H1 (cell line): ENCODE measurements at regions not wholly inside any gene's neighbourhood (a gene's known extent, or its start where the extent isn't known, plus 50 kb on each side); places are given as distances from the start of the nearest gene placed in this dataset.

ENCODE experiments used
- CTCF ChIA-PET: fragments of 300-600 bp; sonication (Branson Sonifier 250); formaldehyde crosslinking; loops from one replicate; lab custom pipeline; 2021; ENCODE audit not compliant: partially characterized antibody; lab: Charles Lee
- POLR2A ChIA-PET: fragments of 300-600 bp; sonication (Branson Sonifier 250); formaldehyde crosslinking; loops from one replicate; lab custom pipeline; 2021; ENCODE audit warnings: inconsistent platforms; ENCODE audit not compliant: partially characterized antibody; lab: Charles Lee
- DNase-seq, 2 experiments: peaks; one replicate each; pipeline versions ENCODE4 v3.0.0 to v3.0.0-alpha.2; 2010 to 2022; ENCODE audit warnings: low spot score in 2 of 2, low read depth in 1 of 2, mixed read lengths in 1 of 2
- FAIRE-seq: peaks from 2 replicates; lab custom pipeline; 2011; peaks lifted over from hg19 to GRCh38; lab: Jason Lieb, UNC
- H2AFZ ChIP-seq: 2 replicates; pipeline ENCODE4 v1.8.1; 2012; ENCODE audit warnings: low read length, inconsistent platforms
- H2AK5ac ChIP-seq: 2 replicates; pipeline ENCODE4 v1.6.1; 2013; ENCODE audit warnings: low read depth, low read length
- H2BK120ac ChIP-seq: replicated peaks from 2 replicates; pipeline ENCODE3; 2013; ENCODE audit warnings: low read depth, low read length, inconsistent platforms
- H2BK12ac ChIP-seq: 2 replicates; pipeline ENCODE4 v1.6.1; 2013; ENCODE audit warnings: low read depth, low read length
- H2BK15ac ChIP-seq: 2 replicates; pipeline ENCODE4 v1.6.1; 2013; ENCODE audit warnings: low read length
- H2BK20ac ChIP-seq: 2 replicates; pipeline ENCODE4 v1.6.1; 2013; ENCODE audit warnings: low read length
- H2BK5ac ChIP-seq: 2 replicates; pipeline ENCODE4 v1.6.1; 2013; ENCODE audit warnings: low read depth, low read length
- H3K14ac ChIP-seq: 2 replicates; pipeline ENCODE4 v1.6.1; 2013; ENCODE audit warnings: inconsistent platforms; ENCODE audit not compliant: insufficient read length
- H3K18ac ChIP-seq: 2 replicates; pipeline ENCODE4 v1.6.1; 2013; ENCODE audit warnings: low read length; ENCODE audit errors: extremely low read depth
- H3K23ac ChIP-seq: 2 replicates; pipeline ENCODE4 v1.6.1; 2013; ENCODE audit warnings: inconsistent platforms; ENCODE audit not compliant: insufficient read length
- H3K23me2 ChIP-seq: 2 replicates; pipeline ENCODE4 v1.6.1; 2013; ENCODE audit warnings: low read depth, low read length
- H3K27ac ChIP-seq: 2 replicates; pipeline ENCODE4 v1.6.1; 2011; ENCODE audit warnings: low read depth, low read length, inconsistent platforms
- H3K27me3 ChIP-seq, 4 experiments: replicated peaks in 1 of 4; 1 replicate in 1 of 4; 2 replicates in 3 of 4; pipeline versions ENCODE4 v1.6.1 to v1.8.1; 2011 to 2013; ENCODE audit warnings: low read length in 3 of 4, mild to moderate bottlenecking in 3 of 4, inconsistent platforms in 2 of 4, mixed read lengths in 2 of 4, moderate library complexity in 1 of 4; ENCODE audit not compliant: control insufficient read depth in 3 of 4, insufficient read depth in 3 of 4; ENCODE audit errors: extremely low read depth in 1 of 4
- H3K36me3 ChIP-seq, 4 experiments: 2 replicates each; pipeline versions ENCODE4 v1.6.1 to v1.8.1; 2011 to 2013; ENCODE audit warnings: mild to moderate bottlenecking in 4 of 4, low read length in 3 of 4, moderate library complexity in 2 of 4, control low read depth in 1 of 4, inconsistent platforms in 1 of 4; ENCODE audit not compliant: insufficient read depth in 4 of 4, control insufficient read depth in 2 of 4
- H3K4ac ChIP-seq: replicated peaks from 2 replicates; pipeline ENCODE3; 2013; ENCODE audit warnings: low read length, low read depth, mixed read lengths, inconsistent platforms; ENCODE audit not compliant: insufficient read length
- H3K4me1 ChIP-seq, 4 experiments: replicated peaks in 1 of 4; 1 replicate in 1 of 4; 2 replicates in 3 of 4; pipeline versions ENCODE4 v1.6.1 to v1.8.1; 2011 to 2013; ENCODE audit warnings: low read length in 3 of 4, inconsistent platforms in 2 of 4, mixed read lengths in 1 of 4; ENCODE audit not compliant: insufficient read depth in 4 of 4, control insufficient read depth in 3 of 4
- H3K4me2 ChIP-seq, 2 experiments: 2 replicates each; pipeline versions ENCODE4 v1.6.1 to v1.8.1; 2011 to 2013; ENCODE audit warnings: low read depth in 2 of 2, low read length in 2 of 2, control low read depth in 1 of 2, inconsistent platforms in 1 of 2, mild to moderate bottlenecking in 1 of 2; ENCODE audit not compliant: insufficient read depth in 1 of 2
- H3K4me3 ChIP-seq, 4 experiments: fragments of 200-600, 300-600 bp in 1 of 4; sonication (generic), shearing (Covaris generic), sonication (Bioruptor Twin) in 1 of 4; 2 replicates each; pipeline versions ENCODE4 v1.5.1 to v1.8.1; 2011 to 2016; ENCODE audit warnings: low read length in 4 of 4, low read depth in 3 of 4, control low read depth in 2 of 4, inconsistent platforms in 2 of 4, mild to moderate bottlenecking in 2 of 4, mixed read lengths in 1 of 4, moderate library complexity in 1 of 4; ENCODE audit not compliant: insufficient read depth in 2 of 4; ENCODE audit errors: extremely low read depth in 1 of 4
- H3K56ac ChIP-seq: replicated peaks from 2 replicates; pipeline ENCODE3; 2013; ENCODE audit warnings: low read depth, mild to moderate bottlenecking, mixed read lengths, low read length, inconsistent platforms; ENCODE audit not compliant: insufficient read length
- H3K79me1 ChIP-seq: 2 replicates; pipeline ENCODE4 v1.6.1; 2013; ENCODE audit warnings: low read depth, low read length, control low read depth
- H3K79me2 ChIP-seq, 2 experiments: 2 replicates each; pipeline versions ENCODE4 v1.6.1 to v1.8.1; 2012 to 2013; ENCODE audit warnings: low read length in 2 of 2, mild to moderate bottlenecking in 2 of 2, inconsistent platforms in 1 of 2; ENCODE audit not compliant: insufficient read depth in 2 of 2, control insufficient read depth in 1 of 2
- H3K9ac ChIP-seq, 4 experiments: replicated peaks in 1 of 4; 1 replicate in 1 of 4; 2 replicates in 3 of 4; pipeline versions ENCODE4 v1.6.1 to v1.8.1; 2011 to 2013; ENCODE audit warnings: low read depth in 3 of 4, low read length in 3 of 4, control low read depth in 2 of 4, mild to moderate bottlenecking in 2 of 4, moderate library complexity in 2 of 4, inconsistent platforms in 1 of 4; ENCODE audit errors: extremely low read depth in 1 of 4
- H3K9me3 ChIP-seq, 2 experiments: 2 replicates each; pipeline versions ENCODE4 v1.6.1 to v1.8.1; 2012 to 2013; ENCODE audit warnings: mild to moderate bottlenecking in 2 of 2, moderate library complexity in 2 of 2, control low read depth in 1 of 2, inconsistent platforms in 1 of 2, low read depth in 1 of 2, low read length in 1 of 2, mixed read lengths in 1 of 2; ENCODE audit not compliant: insufficient read depth in 2 of 2
- H4K20me1 ChIP-seq, 2 experiments: replicated peaks in 1 of 2; 2 replicates each; pipeline versions ENCODE3 to v1.8.1; 2011 to 2013; ENCODE audit warnings: inconsistent platforms in 2 of 2, low read length in 2 of 2, mild to moderate bottlenecking in 1 of 2; ENCODE audit not compliant: insufficient read depth in 2 of 2, control insufficient read depth in 1 of 2
- H4K5ac ChIP-seq: 2 replicates; pipeline ENCODE4 v1.6.1; 2013; ENCODE audit warnings: low read length, low read depth, mixed read lengths, inconsistent platforms; ENCODE audit not compliant: insufficient read length
- H4K8ac ChIP-seq: 2 replicates; pipeline ENCODE4 v1.8.0; 2013; ENCODE audit warnings: mild to moderate bottlenecking, moderate library complexity, low read length, inconsistent platforms; ENCODE audit not compliant: insufficient read depth; ENCODE audit errors: extremely low read depth
- H4K91ac ChIP-seq: replicated peaks from 2 replicates; pipeline ENCODE3; 2013; ENCODE audit warnings: low read length, mixed read lengths, inconsistent platforms; ENCODE audit not compliant: insufficient read length
- CHD2 ChIP-seq: IDR thresholded peaks from 2 replicates; pipeline ENCODE4 v1.6.1; 2012; ENCODE audit warnings: low read length, improper control_type of control experiment
- EGR1 ChIP-seq: IDR thresholded peaks from 2 replicates; pipeline ENCODE4 v1.6.1; 2011; ENCODE audit warnings: low read depth, low read length, borderline replicate concordance
- HDAC6 ChIP-seq: IDR thresholded peaks from one replicate; pipeline ENCODE4 v1.7.1; 2012; ENCODE audit warnings: low read depth, mild to moderate bottlenecking, inconsistent platforms, low read length, moderate library complexity
- KDM5A ChIP-seq: fragments of 200-600 bp; IDR thresholded peaks from 2 replicates; pipeline ENCODE4 v1.7.1; 2012; ENCODE audit warnings: mild to moderate bottlenecking, low read length, inconsistent platforms, mixed read lengths
- PHF8 ChIP-seq: fragments of 200-600 bp; sonication (generic); conservative IDR thresholded peaks from 2 replicates; pipeline ENCODE4 v1.7.1; 2012; ENCODE audit warnings: low read depth, mild to moderate bottlenecking, inconsistent platforms, low read length, moderate library complexity
- RNF2 ChIP-seq: fragments of 200-900, 300-1000 bp; sonication (generic); IDR thresholded peaks from 2 replicates; pipeline ENCODE4 v1.7.1; 2016; ENCODE audit warnings: borderline replicate concordance, low read depth, mild to moderate bottlenecking, antibody characterized with exemption, low read length; ENCODE audit not compliant: poor library complexity, severe bottlenecking; ENCODE audit errors: missing control alignments
- SAP30 ChIP-seq: fragments of 300-600 bp; sonication (generic); IDR thresholded peaks from 2 replicates; pipeline ENCODE4 v1.7.1; 2012; ENCODE audit warnings: low read length, moderate library complexity, mild to moderate bottlenecking, inconsistent platforms; ENCODE audit not compliant: insufficient read depth, insufficient replicate concordance
- SIRT6 ChIP-seq: IDR thresholded peaks from one replicate; pipeline ENCODE4 v1.7.1; 2012; ENCODE audit warnings: low read length, inconsistent platforms
- SRF ChIP-seq: IDR thresholded peaks from 2 replicates; pipeline ENCODE4 v1.6.1; 2011; ENCODE audit warnings: mild to moderate bottlenecking, low read depth, low read length, moderate library complexity
- WGBS, 2 experiments: shearing (Covaris generic) in 1 of 2; methylation state at CpG; one replicate each; pipeline versions ENCODE4 v1.1.6 to v1.1.7; 2013 to 2015; ENCODE audit warnings: low lambda C conversion rate in 2 of 2, mixed read lengths in 2 of 2, inconsistent platforms in 1 of 2, low coverage in 1 of 2, missing lambda C conversion rate in 1 of 2; ENCODE audit not compliant: insufficient replicate concordance in 2 of 2, insufficient coverage in 1 of 2, insufficient read length in 1 of 2; ENCODE audit errors: extremely low coverage in 1 of 2, missing lambda C conversion rate in 1 of 2; 5-methylcytosine and 5-hydroxymethylcytosine counted together
- TF ChIP-seq, protein P1 (sequence below): IDR thresholded peaks from 2 replicates; pipeline ENCODE4 v1.6.1; 2012; ENCODE audit warnings: inconsistent platforms
- TF ChIP-seq, protein P2 (sequence below): IDR thresholded peaks from 2 replicates; pipeline ENCODE4 v1.6.1; 2012; ENCODE audit warnings: low read length, inconsistent platforms

GRCh38 chrY:20929691-20930342, 173.9 kb downstream of the RPS4Y2 start:
- FAIRE-seq: no peak

More at GRCh38 chrY:20929691-20930342, 173.9 kb downstream of the RPS4Y2 start:
- H3K27ac ChIP-seq: no peak overlapping the region
- no peak overlapping the region for H4K8ac ChIP-seq
- no peaks in the 10 kb centered on the region for H4K20me1 ChIP-seq
- ChIA-PET POLR2A (no interaction called here), CTCF (no interaction called here)
- no peak overlapping the region for H2BK20ac ChIP-seq
- no peak overlapping the region for H3K9ac ChIP-seq
- no peak overlapping the region for H2BK120ac ChIP-seq
- no peaks in the 10 kb centered on the region for H3K36me3 ChIP-seq
- no peak overlapping the region for H2AK5ac ChIP-seq
- no peak overlapping the region for H3K18ac ChIP-seq
- no peak overlapping the region for H3K56ac ChIP-seq
- no peak overlapping the region for H2AFZ ChIP-seq
- H4K91ac ChIP-seq: no peak overlapping the region
- WGBS, 2 experiments: 78% methylated on average over 3 of the region's 6 CpGs; no CpG with 5 or more reads in 1 of the 2 experiments
- peaks cover 5 to 19% of the 10 kb centered on the region in 2 experiments; a peak in 3 of 4 replicates for H3K9me3 ChIP-seq
- H4K5ac ChIP-seq: no peak overlapping the region
- no peak for DNase-seq
- no peaks in the 10 kb centered on the region for H3K4me1 ChIP-seq
- no peaks in the 10 kb centered on the region for H3K79me1 ChIP-seq
- no peak overlapping the region for H2BK12ac ChIP-seq
- no peak overlapping the region for H3K23ac ChIP-seq
- no peak overlapping the region for H3K4me2 ChIP-seq
- no peaks in the 10 kb centered on the region for H3K79me2 ChIP-seq
- no peak overlapping the region for H2BK5ac ChIP-seq
- no peak overlapping the region for H3K4me3 ChIP-seq
- H3K23me2 ChIP-seq: no peaks in the 10 kb centered on the region
- no peak overlapping the region for H3K4ac ChIP-seq
- TF ChIP-seq, protein P1, sequence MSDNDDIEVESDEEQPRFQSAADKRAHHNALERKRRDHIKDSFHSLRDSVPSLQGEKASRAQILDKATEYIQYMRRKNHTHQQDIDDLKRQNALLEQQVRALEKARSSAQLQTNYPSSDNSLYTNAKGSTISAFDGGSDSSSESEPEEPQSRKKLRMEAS: no peak
- no peak for TF ChIP-seq CHD2
- TF ChIP-seq HDAC6: no peak
- TF ChIP-seq, protein P2, sequence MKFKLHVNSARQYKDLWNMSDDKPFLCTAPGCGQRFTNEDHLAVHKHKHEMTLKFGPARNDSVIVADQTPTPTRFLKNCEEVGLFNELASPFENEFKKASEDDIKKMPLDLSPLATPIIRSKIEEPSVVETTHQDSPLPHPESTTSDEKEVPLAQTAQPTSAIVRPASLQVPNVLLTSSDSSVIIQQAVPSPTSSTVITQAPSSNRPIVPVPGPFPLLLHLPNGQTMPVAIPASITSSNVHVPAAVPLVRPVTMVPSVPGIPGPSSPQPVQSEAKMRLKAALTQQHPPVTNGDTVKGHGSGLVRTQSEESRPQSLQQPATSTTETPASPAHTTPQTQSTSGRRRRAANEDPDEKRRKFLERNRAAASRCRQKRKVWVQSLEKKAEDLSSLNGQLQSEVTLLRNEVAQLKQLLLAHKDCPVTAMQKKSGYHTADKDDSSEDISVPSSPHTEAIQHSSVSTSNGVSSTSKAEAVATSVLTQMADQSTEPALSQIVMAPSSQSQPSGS: no peak
- no peak for TF ChIP-seq KDM5A
- TF ChIP-seq SRF: no peak
- no peak for TF ChIP-seq SAP30
- TF ChIP-seq RNF2: no peak
- no peak for TF ChIP-seq PHF8
- no peak for TF ChIP-seq EGR1
- TF ChIP-seq SIRT6: no peak
- H3K27me3 ChIP-seq: no peaks in the 10 kb centered on the region
- no peak overlapping the region for H3K14ac ChIP-seq
- no peak overlapping the region for H2BK15ac ChIP-seq
